GM18858 (cell line): ENCODE measurements at regions not wholly inside any gene's neighbourhood (a gene's known extent, or its start where the extent isn't known, plus 50 kb on each side); places are given as distances from the start of the nearest gene placed in this dataset.
"Not testable (repeated sequence)": the region's sequence is repeated elsewhere in the genome, so short reads cannot be mapped to it uniquely, and the experiment has no call there.

ENCODE experiments used
- ATAC-seq: cut with Tn5 transposase; IDR thresholded peaks from one replicate; pipeline ENCODE4 v1.9.1; 2021; ENCODE audit not compliant: unreplicated experiment

- ATAC-seq: no peak
These were observed 376.0 kb downstream of the TFEC start for GRCh38 chr7:115654384-115655214.

GRCh38 chr7:115649429-115649828 is 381.1 kb downstream of the TFEC start:
- ATAC-seq: no peak

GRCh38 chr7:115647712-115648111 is 382.9 kb downstream of the TFEC start:
- no peak for ATAC-seq

- no peak for ATAC-seq
These were observed 388.4 kb downstream of the TFEC start for GRCh38 chr7:115642194-115642593.

GRCh38 chr7:115638853-115639252 is 391.7 kb downstream of the TFEC start:
- no peak for ATAC-seq

GRCh38 chr7:115637128-115637527 is 393.4 kb downstream of the TFEC start:
- ATAC-seq: no peak

GRCh38 chr7:115635876-115636275 is 394.7 kb downstream of the TFEC start:
- ATAC-seq: no peak

- ATAC-seq: no peak
These were observed 395.2 kb downstream of the TFEC start for GRCh38 chr7:115635376-115635775.

GRCh38 chr7:115634633-115635032 is 395.9 kb downstream of the TFEC start:
- ATAC-seq: no peak

GRCh38 chr7:115632636-115633035 is 397.9 kb downstream of the TFEC start:
- ATAC-seq: no peak

- ATAC-seq: no peak
These were observed 398.8 kb downstream of the TFEC start for GRCh38 chr7:115631782-115632181.

- ATAC-seq: no peak
These were observed 400.5 kb downstream of the TFEC start for GRCh38 chr7:115630049-115630448.

- no peak for ATAC-seq
These were observed 411.9 kb downstream of the TFEC start for GRCh38 chr7:115618676-115619075.

GRCh38 chr7:115613836-115614235 is 416.7 kb downstream of the TFEC start:
- no peak for ATAC-seq

GRCh38 chr7:115603416-115603815 is 427.1 kb downstream of the TFEC start:
- ATAC-seq: no peak

GRCh38 chr7:115600207-115600606 is 430.4 kb downstream of the TFEC start:
- ATAC-seq: no peak

GRCh38 chr7:115599184-115599583 is 431.4 kb downstream of the TFEC start:
- not testable (repeated sequence) for ATAC-seq

GRCh38 chr7:115597220-115597619 is 433.3 kb downstream of the TFEC start:
- ATAC-seq: not testable (repeated sequence)

GRCh38 chr7:115593111-115593510 is 437.5 kb downstream of the TFEC start:
- ATAC-seq: no peak

- no peak for ATAC-seq
These were observed 445.4 kb downstream of the TFEC start for GRCh38 chr7:115585015-115585718.

- ATAC-seq: no peak
These were observed 447.6 kb downstream of the TFEC start for GRCh38 chr7:115582956-115583355.

- no peak for ATAC-seq
These were observed 452.0 kb downstream of the TFEC start for GRCh38 chr7:115578576-115578975.
